GM12878 (cell line): ENCODE measurements at regions not wholly inside any gene's neighbourhood (a gene's known extent, or its start where the extent isn't known, plus 50 kb on each side); places are given as distances from the start of the nearest gene placed in this dataset.

Source experiments
- ATAC-seq: fragments of 200-7000 bp; cut with Tn5 transposase; 3 replicates; pipeline ENCODE4 v1.9.1; 2020; ENCODE audit warnings: mild to moderate bottlenecking, moderate library complexity
- BruUV-seq: library from RNA; stranded (reverse); fragments of 400-500 nt; replicated peaks from 2 replicates; lab custom pipeline; 2021; lab: Mats Ljungman, UMichigan
- CTCF ChIA-PET: fragments of 300-600 bp; sonication (Branson Sonifier 250); formaldehyde crosslinking; extraction: SDS; loops from one replicate; lab custom pipeline; 2021; ENCODE audit warnings: inconsistent platforms; lab: Yijun Ruan, JAX
- POLR2A ChIA-PET: fragments of 350-600 bp; formaldehyde crosslinking; extraction: SDS; loops from one replicate; lab custom pipeline; 2021; ENCODE audit warnings: inconsistent platforms; lab: Charles Lee
- RAD21 ChIA-PET: fragments of 300-600 bp; sonication (Branson Sonifier 250); formaldehyde crosslinking; loops from one replicate; lab custom pipeline; 2023; ENCODE audit warnings: antibody characterized with exemption; ENCODE audit not compliant: unreplicated experiment; lab: Charles Lee
- SMC1A ChIA-PET: fragments of 300-600 bp; sonication (Branson Sonifier 250); formaldehyde crosslinking; loops from one replicate; lab custom pipeline; 2023; ENCODE audit not compliant: unreplicated experiment, uncharacterized antibody; lab: Charles Lee
- DNase-seq: peaks from one replicate; pipeline ENCODE4 v3.0.0-alpha.2; 2011; ENCODE audit warnings: low read depth, low spot score
- FAIRE-seq: peaks from 3 replicates; lab custom pipeline; 2011; peaks lifted over from hg19 to GRCh38; lab: Jason Lieb, UNC
- H2AFZ ChIP-seq: 2 replicates; pipeline ENCODE4 v1.6.0; 2011; ENCODE audit warnings: low read depth, low read length, control low read depth; ENCODE audit not compliant: control insufficient read depth
- H3K27ac ChIP-seq: 2 replicates; pipeline ENCODE4 v1.5.1; 2011; ENCODE audit warnings: control low read depth; ENCODE audit not compliant: control insufficient read depth, insufficient read depth
- H3K27me3 ChIP-seq, 2 experiments: replicated peaks in 1 of 2; 2 replicates each; pipeline versions ENCODE4 v1.6.0 to v1.6.1; 2011; ENCODE audit warnings: low read length in 1 of 2; ENCODE audit not compliant: control insufficient read depth in 2 of 2, insufficient read depth in 2 of 2
- H3K36me3 ChIP-seq, 2 experiments: 2 replicates each; pipeline ENCODE4 v1.5.1; 2011; ENCODE audit warnings: low read length in 1 of 2; ENCODE audit not compliant: control insufficient read depth in 2 of 2, insufficient read depth in 2 of 2
- H3K4me1 ChIP-seq: 2 replicates; pipeline ENCODE4 v1.6.1; 2011; ENCODE audit warnings: mild to moderate bottlenecking, low read length, moderate library complexity, mixed read lengths; ENCODE audit not compliant: control insufficient read depth, insufficient read depth
- H3K4me2 ChIP-seq: 2 replicates; pipeline ENCODE4 v1.6.0; 2011; ENCODE audit warnings: control low read depth; ENCODE audit not compliant: control insufficient read depth, insufficient read depth
- H3K4me3 ChIP-seq: fragments of 200-600 bp; sonication (generic); 2 replicates; pipeline ENCODE4 v1.5.1; 2016
- H3K79me2 ChIP-seq: 2 replicates; pipeline ENCODE4 v1.6.0; 2011; ENCODE audit warnings: low read length; ENCODE audit not compliant: control insufficient read depth, insufficient read depth
- H3K9ac ChIP-seq: 2 replicates; pipeline ENCODE4 v1.8.0; 2011; ENCODE audit warnings: low read length, control low read depth, mixed read lengths; ENCODE audit not compliant: control insufficient read depth, insufficient read depth
- H3K9me3 ChIP-seq: replicated peaks from 3 replicates; pipeline ENCODE4 v1.5.1; 2011; ENCODE audit warnings: mild to moderate bottlenecking, low read length; ENCODE audit not compliant: control insufficient read depth, insufficient read depth
- H4K20me1 ChIP-seq: 2 replicates; pipeline ENCODE4 v1.6.0; 2011; ENCODE audit not compliant: control insufficient read depth, insufficient read depth
- BRCA1 ChIP-seq: IDR thresholded peaks from 2 replicates; pipeline ENCODE4 v1.6.1; 2011; ENCODE audit warnings: low read depth, low read length, improper control_type of control experiment
- CBX5 ChIP-seq: sonication (generic); IDR thresholded peaks from 2 replicates; pipeline ENCODE4 v1.6.1; 2016; ENCODE audit warnings: low read depth, moderate library complexity, mild to moderate bottlenecking, inconsistent platforms
- LARP7 ChIP-seq: fragments of 450-650 bp; IDR thresholded peaks from 2 replicates; pipeline ENCODE4 v1.6.1; 2017; ENCODE audit warnings: mild to moderate bottlenecking
- MTA2 ChIP-seq: fragments of 450-650 bp; IDR thresholded peaks from 2 replicates; pipeline ENCODE4 v1.6.1; 2016; ENCODE audit warnings: low read depth, mild to moderate bottlenecking, moderate library complexity
- NR2C2 ChIP-seq: IDR thresholded peaks from 2 replicates; pipeline ENCODE4 v1.6.1; 2011; ENCODE audit warnings: borderline replicate concordance, low read depth; ENCODE audit not compliant: control insufficient read depth, insufficient read length
- POLR2A ChIP-seq: IDR thresholded peaks from 2 replicates; pipeline ENCODE4 v1.6.1; 2011; ENCODE audit warnings: low read depth, mild to moderate bottlenecking, low read length
- SREBF1 ChIP-seq: IDR thresholded peaks from 2 replicates; pipeline ENCODE4 v1.6.1; 2012; ENCODE audit warnings: mild to moderate bottlenecking, low read length
- TBL1XR1 ChIP-seq: IDR thresholded peaks from 2 replicates; pipeline ENCODE4 v1.6.1; 2012; ENCODE audit warnings: low read depth, low read length, improper control_type of control experiment
- YY1 ChIP-seq: IDR thresholded peaks from 2 replicates; pipeline ENCODE4 v1.6.1; 2011; ENCODE audit warnings: low read depth, mild to moderate bottlenecking, low read length
- WGBS: methylation state at CpG from one replicate; pipeline ENCODE4 v1.1.6; 2016; ENCODE audit warnings: low lambda C conversion rate; ENCODE audit not compliant: insufficient replicate concordance, insufficient coverage; ENCODE audit errors: missing lambda C conversion rate; 5-methylcytosine and 5-hydroxymethylcytosine counted together
- in situ Hi-C: fragments of 300-500 bp; cut with MboI; formaldehyde crosslinking; loops from 9 replicates; pipeline ENCODE4 v1.14.3; 2018; ENCODE audit warnings: mixed read lengths
- intact Hi-C: fragments of 100-400 bp; cut with micrococcal nuclease; formaldehyde crosslinking; loops from one replicate; pipeline ENCODE4 v1.14.2; 2022; ENCODE audit not compliant: unreplicated experiment
- TF ChIP-seq, protein P1 (sequence below): fragments of 450-650 bp; IDR thresholded peaks from 2 replicates; pipeline ENCODE4 v1.6.1; 2016; ENCODE audit warnings: mild to moderate bottlenecking
- TF ChIP-seq, protein P2 (sequence below): fragments of 450-650 bp; formaldehyde crosslinking; IDR thresholded peaks from 2 replicates; pipeline ENCODE4 v1.5.0; 2022; ENCODE audit warnings: mild to moderate bottlenecking, missing genetic modification characterization
- TF ChIP-seq, protein P3 (sequence below): fragments of 450-650 bp; IDR thresholded peaks from 2 replicates; pipeline ENCODE4 v1.6.1; 2016; ENCODE audit warnings: mild to moderate bottlenecking, moderate library complexity, borderline replicate concordance

DNA sequence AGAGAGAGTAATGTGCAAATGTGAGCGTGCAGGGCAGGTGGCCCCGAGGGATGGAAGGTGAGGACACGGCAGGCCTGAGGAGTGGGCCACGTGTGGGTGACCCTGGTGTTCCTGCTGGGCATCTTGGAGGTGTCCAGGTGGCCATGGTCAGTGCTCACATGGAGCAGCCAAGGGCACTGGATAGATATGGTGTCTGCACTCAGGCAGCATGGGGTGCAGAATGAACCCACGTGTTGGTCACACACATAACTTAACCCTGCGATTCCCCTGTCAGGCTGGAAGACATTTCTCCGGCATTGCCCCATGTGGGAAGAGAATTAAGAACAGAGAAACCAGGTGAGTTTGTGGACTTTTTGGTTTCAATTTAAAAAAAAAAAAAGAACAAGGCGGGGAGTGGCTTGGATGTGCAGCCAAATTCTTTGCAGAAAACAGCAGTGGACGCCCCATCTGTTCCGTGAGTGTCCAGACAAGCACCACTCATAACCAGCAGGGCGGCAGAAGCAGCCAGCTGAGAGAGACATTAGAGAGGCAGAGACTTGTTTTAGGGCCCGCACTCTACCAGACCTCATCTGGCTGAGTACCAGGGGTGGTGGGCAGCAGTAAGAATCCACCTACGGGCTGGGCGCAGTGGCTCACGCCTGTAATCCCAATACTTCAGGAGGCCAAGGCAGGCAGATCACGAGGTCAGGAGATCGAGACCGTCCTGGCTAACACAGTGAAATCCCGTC is 249.8 kb downstream of the ACKR3 start (continued):
- TF ChIP-seq, protein P1, sequence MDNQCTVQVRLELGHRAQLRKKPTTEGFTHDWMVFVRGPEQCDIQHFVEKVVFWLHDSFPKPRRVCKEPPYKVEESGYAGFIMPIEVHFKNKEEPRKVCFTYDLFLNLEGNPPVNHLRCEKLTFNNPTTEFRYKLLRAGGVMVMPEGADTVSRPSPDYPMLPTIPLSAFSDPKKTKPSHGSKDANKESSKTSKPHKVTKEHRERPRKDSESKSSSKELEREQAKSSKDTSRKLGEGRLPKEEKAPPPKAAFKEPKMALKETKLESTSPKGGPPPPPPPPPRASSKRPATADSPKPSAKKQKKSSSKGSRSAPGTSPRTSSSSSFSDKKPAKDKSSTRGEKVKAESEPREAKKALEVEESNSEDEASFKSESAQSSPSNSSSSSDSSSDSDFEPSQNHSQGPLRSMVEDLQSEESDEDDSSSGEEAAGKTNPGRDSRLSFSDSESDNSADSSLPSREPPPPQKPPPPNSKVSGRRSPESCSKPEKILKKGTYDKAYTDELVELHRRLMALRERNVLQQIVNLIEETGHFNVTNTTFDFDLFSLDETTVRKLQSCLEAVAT = no peak

DNA sequence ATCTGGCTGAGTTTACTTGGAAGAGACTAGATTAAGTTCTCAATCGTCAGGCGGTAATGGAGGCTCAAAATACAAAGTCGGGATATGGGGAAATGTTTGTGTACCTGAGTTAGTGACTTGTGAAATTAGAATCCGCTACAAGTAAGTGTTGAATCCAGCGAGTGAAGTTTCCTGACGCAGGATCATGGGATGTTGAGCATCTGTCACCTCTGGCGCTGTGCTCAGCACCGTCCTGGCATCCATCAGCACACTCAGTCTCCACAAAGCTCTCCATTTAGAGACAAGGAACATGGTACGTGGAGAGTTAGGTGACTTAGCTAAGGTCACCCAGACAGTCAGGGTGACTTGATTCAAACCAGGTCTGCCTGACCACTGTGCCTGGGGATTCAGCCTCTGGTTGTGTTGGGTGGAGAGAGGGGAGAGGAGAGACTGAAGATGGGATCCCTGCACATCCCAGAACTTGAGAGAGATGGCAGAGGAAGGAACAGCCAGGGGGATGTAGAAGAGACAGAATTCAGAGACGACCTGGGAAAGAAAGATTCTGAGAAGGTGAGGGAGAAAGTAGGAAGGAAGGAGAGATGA is 251.2 kb downstream of the ACKR3 start:
- no peak overlapping the region for H3K9ac ChIP-seq
- DNase-seq (no peak), FAIRE-seq (no peak), ATAC-seq (no peak)
- no peak overlapping the region for H2AFZ ChIP-seq
- no peaks in the 10 kb centered on the region for H3K9me3 ChIP-seq
- TF ChIP-seq LARP7 (no peak), SREBF1 (no peak), POLR2A (no peak), CBX5 (no peak), YY1 (no peak), NR2C2 (no peak), TBL1XR1 (no peak), MTA2 (no peak), BRCA1 (no peak)
- TF ChIP-seq, protein P2, sequence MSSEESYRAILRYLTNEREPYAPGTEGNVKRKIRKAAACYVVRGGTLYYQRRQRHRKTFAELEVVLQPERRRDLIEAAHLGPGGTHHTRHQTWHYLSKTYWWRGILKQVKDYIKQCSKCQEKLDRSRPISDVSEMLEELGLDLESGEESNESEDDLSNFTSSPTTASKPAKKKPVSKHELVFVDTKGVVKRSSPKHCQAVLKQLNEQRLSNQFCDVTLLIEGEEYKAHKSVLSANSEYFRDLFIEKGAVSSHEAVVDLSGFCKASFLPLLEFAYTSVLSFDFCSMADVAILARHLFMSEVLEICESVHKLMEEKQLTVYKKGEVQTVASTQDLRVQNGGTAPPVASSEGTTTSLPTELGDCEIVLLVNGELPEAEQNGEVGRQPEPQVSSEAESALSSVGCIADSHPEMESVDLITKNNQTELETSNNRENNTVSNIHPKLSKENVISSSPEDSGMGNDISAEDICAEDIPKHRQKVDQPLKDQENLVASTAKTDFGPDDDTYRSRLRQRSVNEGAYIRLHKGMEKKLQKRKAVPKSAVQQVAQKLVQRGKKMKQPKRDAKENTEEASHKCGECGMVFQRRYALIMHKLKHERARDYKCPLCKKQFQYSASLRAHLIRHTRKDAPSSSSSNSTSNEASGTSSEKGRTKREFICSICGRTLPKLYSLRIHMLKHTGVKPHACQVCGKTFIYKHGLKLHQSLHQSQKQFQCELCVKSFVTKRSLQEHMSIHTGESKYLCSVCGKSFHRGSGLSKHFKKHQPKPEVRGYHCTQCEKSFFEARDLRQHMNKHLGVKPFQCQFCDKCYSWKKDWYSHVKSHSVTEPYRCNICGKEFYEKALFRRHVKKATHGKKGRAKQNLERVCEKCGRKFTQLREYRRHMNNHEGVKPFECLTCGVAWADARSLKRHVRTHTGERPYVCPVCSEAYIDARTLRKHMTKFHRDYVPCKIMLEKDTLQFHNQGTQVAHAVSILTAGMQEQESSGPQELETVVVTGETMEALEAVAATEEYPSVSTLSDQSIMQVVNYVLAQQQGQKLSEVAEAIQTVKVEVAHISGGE = no peak
- TF ChIP-seq, protein P3, sequence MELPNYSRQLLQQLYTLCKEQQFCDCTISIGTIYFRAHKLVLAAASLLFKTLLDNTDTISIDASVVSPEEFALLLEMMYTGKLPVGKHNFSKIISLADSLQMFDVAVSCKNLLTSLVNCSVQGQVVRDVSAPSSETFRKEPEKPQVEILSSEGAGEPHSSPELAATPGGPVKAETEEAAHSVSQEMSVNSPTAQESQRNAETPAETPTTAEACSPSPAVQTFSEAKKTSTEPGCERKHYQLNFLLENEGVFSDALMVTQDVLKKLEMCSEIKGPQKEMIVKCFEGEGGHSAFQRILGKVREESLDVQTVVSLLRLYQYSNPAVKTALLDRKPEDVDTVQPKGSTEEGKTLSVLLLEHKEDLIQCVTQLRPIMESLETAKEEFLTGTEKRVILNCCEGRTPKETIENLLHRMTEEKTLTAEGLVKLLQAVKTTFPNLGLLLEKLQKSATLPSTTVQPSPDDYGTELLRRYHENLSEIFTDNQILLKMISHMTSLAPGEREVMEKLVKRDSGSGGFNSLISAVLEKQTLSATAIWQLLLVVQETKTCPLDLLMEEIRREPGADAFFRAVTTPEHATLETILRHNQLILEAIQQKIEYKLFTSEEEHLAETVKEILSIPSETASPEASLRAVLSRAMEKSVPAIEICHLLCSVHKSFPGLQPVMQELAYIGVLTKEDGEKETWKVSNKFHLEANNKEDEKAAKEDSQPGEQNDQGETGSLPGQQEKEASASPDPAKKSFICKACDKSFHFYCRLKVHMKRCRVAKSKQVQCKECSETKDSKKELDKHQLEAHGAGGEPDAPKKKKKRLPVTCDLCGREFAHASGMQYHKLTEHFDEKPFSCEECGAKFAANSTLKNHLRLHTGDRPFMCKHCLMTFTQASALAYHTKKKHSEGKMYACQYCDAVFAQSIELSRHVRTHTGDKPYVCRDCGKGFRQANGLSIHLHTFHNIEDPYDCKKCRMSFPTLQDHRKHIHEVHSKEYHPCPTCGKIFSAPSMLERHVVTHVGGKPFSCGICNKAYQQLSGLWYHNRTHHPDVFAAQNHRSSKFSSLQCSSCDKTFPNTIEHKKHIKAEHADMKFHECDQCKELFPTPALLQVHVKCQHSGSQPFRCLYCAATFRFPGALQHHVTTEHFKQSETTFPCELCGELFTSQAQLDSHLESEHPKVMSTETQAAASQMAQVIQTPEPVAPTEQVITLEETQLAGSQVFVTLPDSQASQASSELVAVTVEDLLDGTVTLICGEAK = no peak
- H3K27ac ChIP-seq = no peak overlapping the region
- CTCF ChIA-PET = no interaction called here
- no peak overlapping the region for H3K4me2 ChIP-seq
- intact Hi-C loops = no loop called here
- no peaks in the 10 kb centered on the region for H3K4me1 ChIP-seq
- WGBS = 51% methylated on average over 10 of the region's 10 CpGs
- POLR2A ChIA-PET = no interaction called here
- no peaks in the 10 kb centered on the region for H3K36me3 ChIP-seq
- H4K20me1 ChIP-seq = no peaks in the 10 kb centered on the region
- H3K4me3 ChIP-seq = no peak overlapping the region
- H3K27me3 ChIP-seq = no peaks in the 10 kb centered on the region; a peak in 2 of 4 replicates
- in situ Hi-C loops = no loop called here
- no peaks in the 10 kb centered on the region for H3K79me2 ChIP-seq
- SMC1A ChIA-PET = no interaction called here
- RAD21 ChIA-PET = no interaction called here
- BruUV-seq = no TSS peak
